Stimulated activated CD8-positive, alpha-beta memory T cell treated with anti-CD3 and anti-CD28 coated beads, Interleukin-12 subunit alpha, Interleukin-12 subunit beta, amount 100 ng/mL, for 4 hours (primary cell): ENCODE measurements at regions not wholly inside any gene's neighbourhood (a gene's known extent, or its start where the extent isn't known, plus 50 kb on each side); places are given as distances from the start of the nearest gene placed in this dataset.

Experiments used
- DNase-seq: peaks from one replicate; pipeline ENCODE4 v3.0.0-alpha.2; 2020; ENCODE audit warnings: low read depth

- no peak for DNase-seq
These were observed 651.6 kb downstream of the NPHP4 start for GRCh38 chr1:5340560-5341130.

- no peak for DNase-seq
These were observed 653.8 kb downstream of the NPHP4 start for GRCh38 chr1:5338466-5338865.

- no peak for DNase-seq
These were observed 658.9 kb downstream of the NPHP4 start for GRCh38 chr1:5333291-5333690.

- DNase-seq: no peak
These were observed 661.1 kb downstream of the NPHP4 start for GRCh38 chr1:5331101-5331500.

- DNase-seq: no peak
These were observed 663.0 kb downstream of the NPHP4 start for GRCh38 chr1:5329068-5329739.

GRCh38 chr1:5324883-5325282, 667.3 kb downstream of the NPHP4 start:
- DNase-seq: no peak

GRCh38 chr1:5318143-5318816, 663.9 kb downstream of the AJAP1 start:
- no peak for DNase-seq

GRCh38 chr1:5317391-5317790, 663.0 kb downstream of the AJAP1 start:
- no peak for DNase-seq

GRCh38 chr1:5312862-5313261, 658.5 kb downstream of the AJAP1 start:
- DNase-seq: no peak

- no peak for DNase-seq
These were observed 657.9 kb downstream of the AJAP1 start for GRCh38 chr1:5312293-5312674.

GRCh38 chr1:5311634-5312292, 657.4 kb downstream of the AJAP1 start:
- no peak for DNase-seq

- no peak for DNase-seq
These were observed 656.7 kb downstream of the AJAP1 start for GRCh38 chr1:5311147-5311546.

- no peak for DNase-seq
These were observed 653.8 kb downstream of the AJAP1 start for GRCh38 chr1:5308249-5308648.

- no peak for DNase-seq
These were observed 650.3 kb downstream of the AJAP1 start for GRCh38 chr1:5304702-5305101.

GRCh38 chr1:5298376-5298775, 644.0 kb downstream of the AJAP1 start:
- no peak for DNase-seq

GRCh38 chr1:5297886-5298239, 643.5 kb downstream of the AJAP1 start:
- DNase-seq: no peak

- DNase-seq: no peak
These were observed 642.9 kb downstream of the AJAP1 start for GRCh38 chr1:5297180-5297885.

GRCh38 chr1:5296557-5297179, 642.3 kb downstream of the AJAP1 start:
- no peak for DNase-seq

GRCh38 chr1:5296095-5296494, 641.7 kb downstream of the AJAP1 start:
- no peak for DNase-seq

- no peak for DNase-seq
These were observed 637.5 kb downstream of the AJAP1 start for GRCh38 chr1:5291889-5292288.

GRCh38 chr1:5287178-5288150, 633.1 kb downstream of the AJAP1 start:
- no peak for DNase-seq
